ENCODE measurements at regions not wholly inside any gene's neighbourhood (a gene's known extent, or its start where the extent isn't known, plus 50 kb on each side); places are given as distances from the start of the nearest gene placed in this dataset.
"Not testable (repeated sequence)": the region's sequence is repeated elsewhere in the genome, so short reads cannot be mapped to it uniquely, and the experiment has no call there.

DNA sequence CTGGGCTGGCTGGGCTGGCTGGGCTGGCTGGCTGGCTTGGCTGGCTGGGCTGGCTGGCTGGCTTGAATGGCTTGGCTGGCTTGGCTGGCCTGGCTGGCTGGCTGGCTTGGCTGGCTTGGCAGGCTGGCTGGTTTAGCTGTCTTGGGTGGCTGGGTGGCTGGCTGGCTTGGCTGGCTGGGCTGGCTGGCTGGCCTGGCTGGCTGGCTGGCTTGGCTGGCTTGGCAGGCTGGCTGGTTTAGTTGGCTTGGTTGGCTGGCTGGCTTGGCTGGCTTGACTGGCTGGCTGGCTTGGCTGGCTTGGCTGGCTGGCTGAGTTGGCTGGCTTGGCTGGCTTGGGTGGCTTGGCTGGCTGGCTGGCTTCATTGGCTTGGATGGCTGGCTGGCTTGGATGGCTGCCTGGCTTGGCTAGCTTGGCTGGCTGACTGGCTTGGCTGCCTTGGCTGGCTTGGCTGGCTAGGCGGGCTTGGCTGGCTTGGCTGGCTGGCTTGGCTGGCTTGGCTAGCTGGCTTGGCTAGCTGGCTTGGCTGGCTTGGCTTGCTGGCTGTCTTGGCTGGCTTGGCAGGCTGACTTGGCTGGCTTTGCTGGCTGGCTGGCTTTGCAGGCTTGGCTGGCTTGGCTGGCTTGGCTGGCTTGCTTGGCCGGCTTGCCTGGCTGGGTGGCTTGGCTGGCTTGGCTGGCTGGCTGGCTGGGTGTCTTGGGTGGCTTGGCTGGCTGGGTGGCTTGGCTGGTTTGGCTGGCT is 2807.2 kb downstream of the RPIA start:
- not testable (repeated sequence) for H3K27me3 ChIP-seq (ENCODE audit: insufficient read depth, low read length); H3K36me3 ChIP-seq (ENCODE audit: insufficient read depth, low read length); H3K79me2 ChIP-seq (ENCODE audit: control insufficient read depth, insufficient read depth, low read length, unreplicated experiment); H3K27ac ChIP-seq (ENCODE audit: low read depth, low read length); H3K4me1 ChIP-seq (ENCODE audit: control insufficient read depth, insufficient read depth, low read length, unreplicated experiment); H3K4me3 ChIP-seq (ENCODE audit: low read depth, low read length); H2AFZ ChIP-seq (ENCODE audit: low read length, unreplicated experiment)

- not testable (repeated sequence) for H3K27me3 ChIP-seq (ENCODE audit: insufficient read depth, low read length); H3K79me2 ChIP-seq (ENCODE audit: control insufficient read depth, insufficient read depth, low read length, unreplicated experiment); H3K36me3 ChIP-seq (ENCODE audit: insufficient read depth, low read length); H3K4me3 ChIP-seq (ENCODE audit: low read depth, low read length); H3K27ac ChIP-seq (ENCODE audit: low read depth, low read length); H2AFZ ChIP-seq (ENCODE audit: low read length, unreplicated experiment); H3K4me1 ChIP-seq (ENCODE audit: control insufficient read depth, insufficient read depth, low read length, unreplicated experiment)
Measured at GRCh38 chr2:91499431-91500050, 2808.1 kb downstream of the RPIA start.

GRCh38 chr2:91500246-91500977 is 2808.9 kb downstream of the RPIA start:
- H3K4me1 ChIP-seq (ENCODE audit: control insufficient read depth, insufficient read depth, low read length, unreplicated experiment); H2AFZ ChIP-seq (ENCODE audit: low read length, unreplicated experiment); H3K36me3 ChIP-seq (ENCODE audit: insufficient read depth, low read length); H3K27ac ChIP-seq (ENCODE audit: low read depth, low read length); H3K27me3 ChIP-seq (ENCODE audit: insufficient read depth, low read length); H3K79me2 ChIP-seq (ENCODE audit: control insufficient read depth, insufficient read depth, low read length, unreplicated experiment); H3K4me3 ChIP-seq (ENCODE audit: low read depth, low read length): not testable (repeated sequence)

GRCh38 chr2:91500978-91501310 is 2809.5 kb downstream of the RPIA start:
- not testable (repeated sequence) for H3K27ac ChIP-seq (ENCODE audit: low read depth, low read length)

GRCh38 chr2:91501481-91502080 is 2810.1 kb downstream of the RPIA start:
- not testable (repeated sequence) for H3K27me3 ChIP-seq (ENCODE audit: insufficient read depth, low read length); H3K36me3 ChIP-seq (ENCODE audit: insufficient read depth, low read length); H3K27ac ChIP-seq (ENCODE audit: low read depth, low read length); H3K79me2 ChIP-seq (ENCODE audit: control insufficient read depth, insufficient read depth, low read length, unreplicated experiment); H3K4me3 ChIP-seq (ENCODE audit: low read depth, low read length); H3K4me1 ChIP-seq (ENCODE audit: control insufficient read depth, insufficient read depth, low read length, unreplicated experiment); H2AFZ ChIP-seq (ENCODE audit: low read length, unreplicated experiment)

More at GRCh38 chr2:91500978-91501310, 2809.5 kb downstream of the RPIA start:
- not testable (repeated sequence) for H3K36me3 ChIP-seq (ENCODE audit: insufficient read depth, low read length); H3K4me1 ChIP-seq (ENCODE audit: control insufficient read depth, insufficient read depth, low read length, unreplicated experiment); H3K4me3 ChIP-seq (ENCODE audit: low read depth, low read length); H3K27me3 ChIP-seq (ENCODE audit: insufficient read depth, low read length); H3K79me2 ChIP-seq (ENCODE audit: control insufficient read depth, insufficient read depth, low read length, unreplicated experiment); H2AFZ ChIP-seq (ENCODE audit: low read length, unreplicated experiment)

- H3K27me3 ChIP-seq (ENCODE audit: insufficient read depth, low read length); H3K4me1 ChIP-seq (ENCODE audit: control insufficient read depth, insufficient read depth, low read length, unreplicated experiment); H2AFZ ChIP-seq (ENCODE audit: low read length, unreplicated experiment); H3K36me3 ChIP-seq (ENCODE audit: insufficient read depth, low read length); H3K4me3 ChIP-seq (ENCODE audit: low read depth, low read length); H3K79me2 ChIP-seq (ENCODE audit: control insufficient read depth, insufficient read depth, low read length, unreplicated experiment); H3K27ac ChIP-seq (ENCODE audit: low read depth, low read length): not testable (repeated sequence)
Measured at GRCh38 chr2:91503572-91503958, 2812.1 kb downstream of the RPIA start.

GRCh38 chr2:91503959-91504741 is 2812.7 kb downstream of the RPIA start:
- not testable (repeated sequence) for H3K36me3 ChIP-seq (ENCODE audit: insufficient read depth, low read length); H3K27ac ChIP-seq (ENCODE audit: low read depth, low read length); H3K27me3 ChIP-seq (ENCODE audit: insufficient read depth, low read length); H2AFZ ChIP-seq (ENCODE audit: low read length, unreplicated experiment); H3K4me1 ChIP-seq (ENCODE audit: control insufficient read depth, insufficient read depth, low read length, unreplicated experiment); H3K79me2 ChIP-seq (ENCODE audit: control insufficient read depth, insufficient read depth, low read length, unreplicated experiment); H3K4me3 ChIP-seq (ENCODE audit: low read depth, low read length)

DNA sequence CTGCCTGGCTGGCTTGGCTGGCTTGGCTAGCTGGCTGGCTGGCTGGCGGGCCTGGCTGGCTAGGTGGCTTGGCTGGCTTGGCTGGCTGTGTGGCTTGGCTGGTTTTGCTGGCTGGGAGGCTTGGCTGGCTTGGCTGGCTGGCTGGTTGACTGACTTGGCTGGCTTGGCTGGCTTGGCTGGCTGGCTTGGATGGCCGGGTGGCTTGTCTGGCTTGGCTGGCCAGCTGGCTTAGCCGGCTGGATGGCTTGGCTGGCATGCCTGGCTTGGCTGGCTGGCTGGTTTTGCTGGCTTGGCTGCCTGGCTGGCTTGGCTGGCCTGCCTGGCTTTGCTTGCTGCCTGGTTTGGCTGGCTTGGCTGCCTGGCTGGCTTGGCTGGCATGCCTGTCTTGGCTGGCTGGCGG is 2817.3 kb downstream of the RPIA start:
- H3K79me2 ChIP-seq (ENCODE audit: control insufficient read depth, insufficient read depth, low read length, unreplicated experiment); H3K27ac ChIP-seq (ENCODE audit: low read depth, low read length); H3K36me3 ChIP-seq (ENCODE audit: insufficient read depth, low read length); H3K4me3 ChIP-seq (ENCODE audit: low read depth, low read length); H3K27me3 ChIP-seq (ENCODE audit: insufficient read depth, low read length); H2AFZ ChIP-seq (ENCODE audit: low read length, unreplicated experiment); H3K4me1 ChIP-seq (ENCODE audit: control insufficient read depth, insufficient read depth, low read length, unreplicated experiment): not testable (repeated sequence)

- H3K27me3 ChIP-seq (ENCODE audit: insufficient read depth, low read length); H3K4me3 ChIP-seq (ENCODE audit: low read depth, low read length); H3K79me2 ChIP-seq (ENCODE audit: control insufficient read depth, insufficient read depth, low read length, unreplicated experiment); H3K4me1 ChIP-seq (ENCODE audit: control insufficient read depth, insufficient read depth, low read length, unreplicated experiment); H3K36me3 ChIP-seq (ENCODE audit: insufficient read depth, low read length); H3K27ac ChIP-seq (ENCODE audit: low read depth, low read length); H2AFZ ChIP-seq (ENCODE audit: low read length, unreplicated experiment): not testable (repeated sequence)
Measured at GRCh38 chr2:91509276-91509675, 2817.8 kb downstream of the RPIA start.

GRCh38 chr2:91511166-91511565 is 2819.7 kb downstream of the RPIA start:
- H3K27me3 ChIP-seq (ENCODE audit: insufficient read depth, low read length); H3K36me3 ChIP-seq (ENCODE audit: insufficient read depth, low read length); H2AFZ ChIP-seq (ENCODE audit: low read length, unreplicated experiment); H3K79me2 ChIP-seq (ENCODE audit: control insufficient read depth, insufficient read depth, low read length, unreplicated experiment); H3K27ac ChIP-seq (ENCODE audit: low read depth, low read length); H3K4me3 ChIP-seq (ENCODE audit: low read depth, low read length); H3K4me1 ChIP-seq (ENCODE audit: control insufficient read depth, insufficient read depth, low read length, unreplicated experiment): not testable (repeated sequence)
